ENCODE measurements at regions not wholly inside any gene's neighbourhood (a gene's known extent, or its start where the extent isn't known, plus 50 kb on each side); places are given as distances from the start of the nearest gene placed in this dataset.

DNA sequence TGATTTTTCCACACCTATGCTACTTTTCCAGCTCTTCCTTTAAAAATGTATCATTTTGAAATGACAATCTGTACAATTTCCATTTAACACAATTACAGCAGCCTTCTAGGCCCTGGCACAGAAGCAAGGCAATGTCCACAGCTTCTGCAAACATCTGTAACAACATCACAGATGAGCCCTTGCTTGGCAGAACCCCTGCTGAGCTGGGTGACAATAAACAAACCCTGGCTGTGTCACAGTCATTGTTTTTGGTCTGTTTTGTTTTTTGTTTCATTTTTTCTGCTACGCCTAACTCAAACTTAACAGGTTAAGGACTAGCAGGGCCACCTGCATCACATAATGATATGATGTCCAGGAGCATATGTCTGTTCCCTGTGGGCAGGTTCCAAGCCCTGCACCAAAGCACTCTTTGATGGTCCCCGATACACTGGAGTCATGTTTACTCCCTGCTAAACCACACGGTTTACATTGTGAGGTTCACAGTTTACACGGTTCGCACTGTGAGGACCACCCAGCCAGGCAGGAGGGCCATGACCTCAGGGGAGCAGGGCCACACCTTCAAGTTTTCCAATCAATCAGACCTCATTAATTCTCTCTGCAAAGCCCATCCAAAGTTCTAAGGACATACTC is 186.8 kb upstream of the CHRNA7 start:
- H3K4me3 ChIP-seq (ENCODE audit: low read length): no peak overlapping the region
- no peaks in the 10 kb centered on the region for H3K9me3 ChIP-seq (ENCODE audit: control insufficient read depth, low read length)
- 86 to 90% methylated on average over 5 of the region's 5 CpGs for WGBS, 2 experiments (ENCODE audit: insufficient coverage in 1 of 2, insufficient read length in 1 of 2)
- DNase-seq: peak; percentile 28
- H3K27me3 Mint-ChIP-seq (ENCODE audit: insufficient read depth): no peaks in the 10 kb centered on the region
- TF ChIP-seq CTCF (conservative IDR thresholded peaks at IDR 0.05): no peak
- H3K27ac ChIP-seq (ENCODE audit: low read depth, low read length): no peak overlapping the region
- H3K27ac Mint-ChIP-seq: no peak overlapping the region
- H3K36me3 ChIP-seq (ENCODE audit: control insufficient read depth, insufficient read depth, low read length): no peaks in the 10 kb centered on the region
- H3K4me3 Mint-ChIP-seq: no peak overlapping the region
- no peaks in the 10 kb centered on the region for H3K36me3 Mint-ChIP-seq (ENCODE audit: low read depth)
- peaks cover 3% of the 10 kb centered on the region for H3K4me1 ChIP-seq (ENCODE audit: control insufficient read depth, insufficient read depth, low read length)
- H3K27me3 ChIP-seq (ENCODE audit: control insufficient read depth, insufficient read depth, low read length, poor library complexity, severe bottlenecking): no peaks in the 10 kb centered on the region
- peaks cover 8% of the 10 kb centered on the region for H3K4me1 Mint-ChIP-seq
- no peaks in the 10 kb centered on the region for H3K9me3 Mint-ChIP-seq
- H3K9ac ChIP-seq (ENCODE audit: extremely low read depth, low read length, poor library complexity, severe bottlenecking): no peak overlapping the region

GRCh38 chr15:31845791-31846190 is 184.5 kb upstream of the CHRNA7 start:
- Histone ChIP-seq H3K4me3 (ENCODE audit: low read length) (no peak overlapping the region), H3K9ac (ENCODE audit: extremely low read depth, low read length, poor library complexity, severe bottlenecking) (no peak overlapping the region), H3K36me3 (ENCODE audit: control insufficient read depth, insufficient read depth, low read length) (no peaks in the 10 kb centered on the region), H3K9me3 (ENCODE audit: control insufficient read depth, low read length) (no peaks in the 10 kb centered on the region), H3K27me3 (ENCODE audit: control insufficient read depth, insufficient read depth, low read length, poor library complexity, severe bottlenecking) (no peaks in the 10 kb centered on the region), H3K27ac (ENCODE audit: low read depth, low read length) (no peak overlapping the region), H3K4me1 (ENCODE audit: control insufficient read depth, insufficient read depth, low read length) (peaks cover 3% of the 10 kb centered on the region)
- DNase-seq: peak; percentile 29
- Mint-ChIP-seq H3K27ac (no peak overlapping the region), H3K27me3 (ENCODE audit: insufficient read depth) (no peaks in the 10 kb centered on the region), H3K4me1 (peaks cover 8% of the 10 kb centered on the region), H3K36me3 (ENCODE audit: low read depth) (no peaks in the 10 kb centered on the region), H3K9me3 (peaks cover 13% of the 10 kb centered on the region), H3K4me3 (no peak overlapping the region)
- no peak for TF ChIP-seq CTCF (conservative IDR thresholded peaks at IDR 0.05)
- WGBS, 2 experiments (ENCODE audit: insufficient coverage in 1 of 2, insufficient read length in 1 of 2): 91 to 93% methylated on average over 3 to 5 of the region's 5 CpGs

DNA sequence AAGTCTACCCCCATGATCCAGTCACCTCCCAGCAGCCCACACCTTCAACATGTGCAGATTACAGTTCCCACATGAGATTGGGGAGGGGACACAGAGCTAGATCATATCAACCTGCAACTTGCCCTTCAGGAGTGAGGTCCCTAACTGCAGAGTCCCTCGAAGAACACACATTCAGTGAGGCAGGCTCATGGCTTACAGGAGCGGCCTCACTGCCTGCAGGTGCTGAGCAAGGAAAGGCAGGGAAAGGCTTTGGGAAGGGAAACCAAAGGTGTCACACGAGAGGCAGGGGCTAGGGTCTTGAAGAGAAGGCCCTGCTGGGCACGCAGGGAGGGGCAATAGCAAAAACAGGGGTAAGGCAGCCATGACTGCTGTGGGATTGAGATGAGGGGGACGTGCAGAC is 182.4 kb upstream of the CHRNA7 start:
- 90 to 93% methylated on average over 4 to 5 of the region's 5 CpGs for WGBS, 2 experiments (ENCODE audit: insufficient coverage in 1 of 2, insufficient read length in 1 of 2)
- Mint-ChIP-seq H3K27me3 (ENCODE audit: insufficient read depth) (no peaks in the 10 kb centered on the region), H3K9me3 (peaks cover 19% of the 10 kb centered on the region), H3K4me3 (no peak overlapping the region), H3K36me3 (ENCODE audit: low read depth) (no peaks in the 10 kb centered on the region), H3K27ac (no peak overlapping the region), H3K4me1 (peaks cover 8% of the 10 kb centered on the region)
- Histone ChIP-seq H3K36me3 (ENCODE audit: control insufficient read depth, insufficient read depth, low read length) (no peaks in the 10 kb centered on the region), H3K4me1 (ENCODE audit: control insufficient read depth, insufficient read depth, low read length) (peaks cover 3% of the 10 kb centered on the region), H3K27ac (ENCODE audit: low read depth, low read length) (no peak overlapping the region), H3K27me3 (ENCODE audit: control insufficient read depth, insufficient read depth, low read length, poor library complexity, severe bottlenecking) (no peaks in the 10 kb centered on the region), H3K4me3 (ENCODE audit: low read length) (no peak overlapping the region), H3K9ac (ENCODE audit: extremely low read depth, low read length, poor library complexity, severe bottlenecking) (no peak overlapping the region), H3K9me3 (ENCODE audit: control insufficient read depth, low read length) (no peaks in the 10 kb centered on the region)
- TF ChIP-seq CTCF (conservative IDR thresholded peaks at IDR 0.05): no peak
- no peak for DNase-seq

All from endodermal cell (in vitro differentiated cells).